ENCODE measurements at regions not wholly inside any gene's neighbourhood (a gene's known extent, or its start where the extent isn't known, plus 50 kb on each side); places are given as distances from the start of the nearest gene placed in this dataset.

- no peak for TF ChIP-seq ESRRG (CRISPR knock-in tag; IDR thresholded peaks at IDR 0.05)
- no peak for TF ChIP-seq ZNF565 (CRISPR knock-in tag; conservative IDR thresholded peaks at IDR 0.05; ENCODE audit: low read depth)
- no peak for TF ChIP-seq ZNF8 (CRISPR knock-in tag; IDR thresholded peaks at IDR 0.05)
Measured at GRCh38 chr9:8101607-8102006, 302.0 kb upstream of the DMAC1 start (continued).

- TF ChIP-seq PATZ1 (CRISPR knock-in tag; IDR thresholded peaks at IDR 0.05; ENCODE audit: borderline replicate concordance) (no peak), PPARA (CRISPR knock-in tag; IDR thresholded peaks at IDR 0.05; ENCODE audit: borderline replicate concordance) (no peak), ZFP3 (CRISPR knock-in tag; IDR thresholded peaks at IDR 0.05) (no peak), ZFP30 (CRISPR knock-in tag; IDR thresholded peaks at IDR 0.05) (no peak), ZNF8 (CRISPR knock-in tag; IDR thresholded peaks at IDR 0.05) (no peak), ESRRG (CRISPR knock-in tag; IDR thresholded peaks at IDR 0.05) (no peak), RARB (CRISPR knock-in tag; IDR thresholded peaks at IDR 0.05) (no peak), ZC3H10 (CRISPR knock-in tag; IDR thresholded peaks at IDR 0.05) (no peak), CSDC2 (CRISPR knock-in tag; IDR thresholded peaks at IDR 0.05) (no peak), SNAI2 (CRISPR knock-in tag; IDR thresholded peaks at IDR 0.05) (no peak), ARNTL (CRISPR knock-in tag; IDR thresholded peaks at IDR 0.05; ENCODE audit: borderline replicate concordance, low read depth) (no peak), TSHZ2 (CRISPR knock-in tag; IDR thresholded peaks at IDR 0.05) (no peak), OSR1 (CRISPR knock-in tag; IDR thresholded peaks at IDR 0.05) (no peak), ZNF70 (CRISPR knock-in tag; IDR thresholded peaks at IDR 0.05) (no peak), TCF4 (CRISPR knock-in tag; IDR thresholded peaks at IDR 0.05; ENCODE audit: borderline replicate concordance) (no peak)
Measured at GRCh38 chr9:8096091-8096490, 296.5 kb upstream of the DMAC1 start.

GRCh38 chr9:8095672-8096086 is 296.1 kb upstream of the DMAC1 start:
- no peak for ATAC-seq
- TF ChIP-seq CSDC2 (CRISPR knock-in tag; IDR thresholded peaks at IDR 0.05): no peak
- TF ChIP-seq TOX (CRISPR knock-in tag; IDR thresholded peaks at IDR 0.05; ENCODE audit: borderline replicate concordance): no peak
- TF ChIP-seq PATZ1 (CRISPR knock-in tag; IDR thresholded peaks at IDR 0.05; ENCODE audit: borderline replicate concordance): no peak
- TF ChIP-seq ZC3H10 (CRISPR knock-in tag; IDR thresholded peaks at IDR 0.05): no peak
- no peak for TF ChIP-seq ZFP3 (CRISPR knock-in tag; IDR thresholded peaks at IDR 0.05)
- no peak for TF ChIP-seq ZNF565 (CRISPR knock-in tag; conservative IDR thresholded peaks at IDR 0.05; ENCODE audit: low read depth)
- TF ChIP-seq ZFP30 (CRISPR knock-in tag; IDR thresholded peaks at IDR 0.05): no peak
- no peak for TF ChIP-seq TSHZ2 (CRISPR knock-in tag; IDR thresholded peaks at IDR 0.05)
- TF ChIP-seq RARB (CRISPR knock-in tag; IDR thresholded peaks at IDR 0.05): no peak
- TF ChIP-seq POU6F1 (CRISPR knock-in tag; IDR thresholded peaks at IDR 0.05; ENCODE audit: borderline replicate concordance, low read depth): no peak
- TF ChIP-seq ISL1 (CRISPR knock-in tag; IDR thresholded peaks at IDR 0.05): no peak
- TF ChIP-seq CREB5 (CRISPR knock-in tag; IDR thresholded peaks at IDR 0.05; ENCODE audit: low read depth): no peak
- no peak for TF ChIP-seq GLIS3 (CRISPR knock-in tag; IDR thresholded peaks at IDR 0.05)
- no peak for TF ChIP-seq OSR1 (CRISPR knock-in tag; IDR thresholded peaks at IDR 0.05)
- TF ChIP-seq PPARA (CRISPR knock-in tag; IDR thresholded peaks at IDR 0.05; ENCODE audit: borderline replicate concordance): no peak
- TF ChIP-seq ARNTL (CRISPR knock-in tag; IDR thresholded peaks at IDR 0.05; ENCODE audit: borderline replicate concordance, low read depth): no peak
- TF ChIP-seq ZNF70 (CRISPR knock-in tag; IDR thresholded peaks at IDR 0.05): no peak
- TF ChIP-seq SNAI2 (CRISPR knock-in tag; IDR thresholded peaks at IDR 0.05): no peak

More at GRCh38 chr9:8096091-8096490, 296.5 kb upstream of the DMAC1 start:
- ATAC-seq: no peak

Measured in SK-N-SH treated with all-trans-retinoic acid at 6 μM for 48 hours (cell line).